ENCODE measurements at regions not wholly inside any gene's neighbourhood (a gene's known extent, or its start where the extent isn't known, plus 50 kb on each side); places are given as distances from the start of the nearest gene placed in this dataset.

DNA sequence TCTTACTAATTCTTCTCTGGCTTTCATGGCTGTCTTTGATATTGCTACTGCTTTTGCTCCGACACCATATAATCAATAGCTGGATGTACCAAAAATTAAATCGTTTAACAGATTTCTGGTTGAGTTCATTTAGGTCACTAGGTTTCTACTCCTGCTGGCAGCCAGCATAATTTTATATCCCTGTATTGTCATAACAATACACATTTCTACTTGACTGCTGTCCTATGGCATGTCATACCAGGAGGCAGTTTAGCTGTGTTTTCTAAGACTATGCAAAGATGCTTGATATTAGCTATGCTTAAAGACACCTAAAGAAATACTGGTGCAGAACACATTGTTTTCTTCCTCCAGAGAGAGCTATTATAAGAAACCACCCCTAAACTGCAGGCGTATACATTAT lies 337.2 kb upstream of the CDH6 start:
- H3K36me3 ChIP-seq (ENCODE audit: control insufficient read depth in 3 of 3, insufficient read depth in 2 of 3, low read depth in 1 of 3, low read length in 3 of 3): no peaks in the 10 kb centered on the region
- no peak for DNase-seq
- H3K27me3 ChIP-seq (ENCODE audit: control insufficient read depth in 3 of 3, insufficient read depth in 3 of 3, low read length in 3 of 3): no peaks in the 10 kb centered on the region
- FAIRE-seq: no peak
- no peaks in the 10 kb centered on the region for H3K9me3 ChIP-seq (ENCODE audit: control insufficient read depth in 2 of 2, insufficient read depth in 1 of 2, low read depth in 1 of 2, low read length in 1 of 2)
- no peaks in the 10 kb centered on the region for H3K4me1 ChIP-seq (ENCODE audit: control insufficient read depth in 3 of 3, insufficient read depth in 2 of 3, low read depth in 1 of 3, low read length in 2 of 3)
- H3K4me3 ChIP-seq (ENCODE audit: low read depth in 1 of 3, low read length in 3 of 3): no peak overlapping the region
- 81 to 95% (median 91%) methylated on average over 3 of the region's 3 CpGs for WGBS, 3 donors
- H3K27ac ChIP-seq (ENCODE audit: low read depth in 1 of 3, low read length in 2 of 3): no peak overlapping the region

DNA sequence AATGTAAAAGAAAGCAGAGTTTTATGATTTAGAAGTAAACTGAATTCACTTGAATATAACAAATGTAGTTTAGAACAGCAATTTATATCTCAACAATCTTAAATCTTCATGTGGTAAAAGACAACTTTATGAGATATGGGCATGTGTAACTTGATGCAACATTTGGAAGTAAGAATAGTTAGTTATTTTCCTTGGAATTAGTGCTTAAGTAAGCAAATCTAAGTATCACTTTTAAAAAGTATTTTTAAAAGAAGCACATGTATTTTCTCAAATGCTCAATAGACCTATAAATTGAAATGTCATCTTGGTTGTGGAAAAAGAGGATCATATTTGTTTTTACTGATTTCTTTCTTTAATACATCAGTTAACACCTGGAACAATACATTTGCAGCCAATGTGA lies 340.3 kb upstream of the CDH6 start:
- Histone ChIP-seq H3K27ac (ENCODE audit: low read depth in 1 of 3, low read length in 2 of 3) (no peak overlapping the region), H3K4me3 (ENCODE audit: low read depth in 1 of 3, low read length in 3 of 3) (no peak overlapping the region), H3K9me3 (ENCODE audit: control insufficient read depth in 2 of 2, insufficient read depth in 1 of 2, low read depth in 1 of 2, low read length in 1 of 2) (no peaks in the 10 kb centered on the region), H3K27me3 (ENCODE audit: control insufficient read depth in 3 of 3, insufficient read depth in 3 of 3, low read length in 3 of 3) (no peaks in the 10 kb centered on the region), H3K4me1 (ENCODE audit: control insufficient read depth in 3 of 3, insufficient read depth in 2 of 3, low read depth in 1 of 3, low read length in 2 of 3) (peaks cover 0 to 3% (median 3%) of the 10 kb centered on the region in 3 donors), H3K36me3 (ENCODE audit: control insufficient read depth in 3 of 3, insufficient read depth in 2 of 3, low read depth in 1 of 3, low read length in 3 of 3) (no peaks in the 10 kb centered on the region)
- FAIRE-seq (no peak), DNase-seq (no peak)

DNA sequence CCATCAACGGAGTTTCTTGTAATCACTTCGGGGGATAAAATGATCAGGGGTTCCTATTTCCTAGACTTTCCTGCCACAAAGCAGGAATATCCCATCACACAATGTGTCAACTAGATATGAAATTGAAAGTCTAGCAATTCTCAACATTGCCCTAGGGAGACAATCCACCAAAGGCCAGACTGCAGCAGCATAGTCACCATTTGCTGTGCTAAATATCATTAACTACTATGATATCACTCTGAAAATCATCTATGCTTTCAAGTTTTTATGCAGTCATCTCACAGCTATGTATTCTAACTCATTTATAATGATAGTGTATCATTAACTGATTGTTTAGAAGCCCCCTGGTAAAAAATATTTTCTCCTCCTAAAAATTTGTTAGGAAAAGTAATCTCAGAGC lies 342.6 kb upstream of the CDH6 start:
- 92 to 94% (median 93%) methylated on average over 2 of the region's 2 CpGs for WGBS, 3 donors
- Histone ChIP-seq H3K9me3 (ENCODE audit: control insufficient read depth in 2 of 2, insufficient read depth in 1 of 2, low read depth in 1 of 2, low read length in 1 of 2) (no peaks in the 10 kb centered on the region), H3K27me3 (ENCODE audit: control insufficient read depth in 3 of 3, insufficient read depth in 3 of 3, low read length in 3 of 3) (no peaks in the 10 kb centered on the region), H3K36me3 (ENCODE audit: control insufficient read depth in 3 of 3, insufficient read depth in 2 of 3, low read depth in 1 of 3, low read length in 3 of 3) (no peaks in the 10 kb centered on the region), H3K27ac (ENCODE audit: low read depth in 1 of 3, low read length in 2 of 3) (no peak overlapping the region), H3K4me1 (ENCODE audit: control insufficient read depth in 3 of 3, insufficient read depth in 2 of 3, low read depth in 1 of 3, low read length in 2 of 3) (peaks cover 0 to 3% (median 3%) of the 10 kb centered on the region in 3 donors), H3K4me3 (ENCODE audit: low read depth in 1 of 3, low read length in 3 of 3) (no peak overlapping the region)
- FAIRE-seq (no peak), DNase-seq (peak; percentile 1 to 13)

DNA sequence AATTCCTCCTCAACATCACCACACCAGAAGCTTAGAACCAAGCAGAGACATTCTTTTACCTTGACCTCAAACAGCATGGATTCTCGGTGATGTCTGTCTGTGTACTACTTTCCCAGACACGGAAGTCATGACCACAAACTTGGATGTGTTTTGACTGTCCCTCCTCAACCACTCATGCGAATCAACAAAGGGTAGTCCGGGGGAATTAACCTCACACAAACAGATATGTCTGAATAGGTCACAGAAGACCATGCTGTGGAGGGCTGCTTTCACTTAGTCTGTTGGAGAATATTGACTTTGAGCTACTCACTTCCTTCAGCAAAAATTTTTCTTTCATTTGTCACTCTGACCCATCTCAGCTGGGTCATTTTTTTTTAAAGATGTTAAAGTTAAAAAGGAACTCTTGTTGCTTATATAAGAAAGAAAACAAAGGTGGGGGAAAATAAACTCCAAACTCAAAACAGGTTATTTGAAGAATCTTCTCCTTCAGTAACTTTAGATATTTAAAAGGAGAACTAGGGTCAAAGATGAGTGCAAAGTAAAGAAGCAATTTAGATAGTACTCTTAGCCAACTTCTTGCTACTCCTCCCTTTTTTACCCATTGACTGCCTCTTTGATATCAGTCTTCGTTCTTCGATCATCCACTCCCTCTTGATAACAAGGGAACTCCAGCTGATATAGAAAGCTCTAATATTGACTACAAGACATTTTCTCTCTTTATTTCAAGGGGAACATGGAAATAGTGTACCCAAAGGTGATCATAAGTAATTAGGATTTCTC lies 343.4 kb upstream of the CDH6 start:
- Histone ChIP-seq H3K9me3 (ENCODE audit: control insufficient read depth in 2 of 2, insufficient read depth in 1 of 2, low read depth in 1 of 2, low read length in 1 of 2) (no peaks in the 10 kb centered on the region), H3K27me3 (ENCODE audit: control insufficient read depth in 3 of 3, insufficient read depth in 3 of 3, low read length in 3 of 3) (no peaks in the 10 kb centered on the region), H3K36me3 (ENCODE audit: control insufficient read depth in 3 of 3, insufficient read depth in 2 of 3, low read depth in 1 of 3, low read length in 3 of 3) (no peaks in the 10 kb centered on the region), H3K27ac (ENCODE audit: low read depth in 1 of 3, low read length in 2 of 3) (no peak overlapping the region), H3K4me1 (ENCODE audit: control insufficient read depth in 3 of 3, insufficient read depth in 2 of 3, low read depth in 1 of 3, low read length in 2 of 3) (peaks cover 0 to 3% (median 3%) of the 10 kb centered on the region in 3 donors), H3K4me3 (ENCODE audit: low read depth in 1 of 3, low read length in 3 of 3) (no peak overlapping the region)
- 44 to 58% (median 55%) methylated on average over 6 of the region's 6 CpGs for WGBS, 3 donors
- FAIRE-seq (no peak), DNase-seq (peak; percentile 35 to 64)

DNA sequence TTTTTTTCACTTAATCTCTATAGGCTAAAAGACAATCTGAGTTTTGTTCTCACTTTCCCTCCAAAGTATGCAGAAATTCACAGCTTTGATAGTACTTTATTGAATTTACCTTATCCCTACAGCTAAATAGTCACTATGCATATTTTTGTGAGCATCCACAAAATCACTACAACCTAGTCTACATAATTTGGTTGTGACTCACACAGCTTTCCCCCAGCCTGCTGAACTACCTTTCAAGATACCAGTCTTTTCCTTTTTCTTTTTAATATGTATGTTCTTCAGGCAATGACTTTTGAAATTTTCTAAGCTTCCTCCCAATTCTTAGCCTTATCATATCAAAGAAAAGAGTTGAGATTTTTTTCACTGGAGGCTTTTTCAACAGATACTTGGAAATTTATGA lies 347.3 kb upstream of the CDH6 start:
- H3K9me3 ChIP-seq (ENCODE audit: control insufficient read depth in 2 of 2, insufficient read depth in 1 of 2, low read depth in 1 of 2, low read length in 1 of 2): no peaks in the 10 kb centered on the region
- H3K4me1 ChIP-seq (ENCODE audit: control insufficient read depth in 3 of 3, insufficient read depth in 2 of 3, low read depth in 1 of 3, low read length in 2 of 3): peaks cover 0 to 3% (median 3%) of the 10 kb centered on the region in 3 donors
- no peaks in the 10 kb centered on the region for H3K36me3 ChIP-seq (ENCODE audit: control insufficient read depth in 3 of 3, insufficient read depth in 2 of 3, low read depth in 1 of 3, low read length in 3 of 3)
- H3K4me3 ChIP-seq (ENCODE audit: low read depth in 1 of 3, low read length in 3 of 3): no peak overlapping the region
- DNase-seq: no peak
- FAIRE-seq: no peak
- H3K27me3 ChIP-seq (ENCODE audit: control insufficient read depth in 3 of 3, insufficient read depth in 3 of 3, low read length in 3 of 3): no peaks in the 10 kb centered on the region
- no peak overlapping the region for H3K27ac ChIP-seq (ENCODE audit: low read depth in 1 of 3, low read length in 2 of 3)

DNA sequence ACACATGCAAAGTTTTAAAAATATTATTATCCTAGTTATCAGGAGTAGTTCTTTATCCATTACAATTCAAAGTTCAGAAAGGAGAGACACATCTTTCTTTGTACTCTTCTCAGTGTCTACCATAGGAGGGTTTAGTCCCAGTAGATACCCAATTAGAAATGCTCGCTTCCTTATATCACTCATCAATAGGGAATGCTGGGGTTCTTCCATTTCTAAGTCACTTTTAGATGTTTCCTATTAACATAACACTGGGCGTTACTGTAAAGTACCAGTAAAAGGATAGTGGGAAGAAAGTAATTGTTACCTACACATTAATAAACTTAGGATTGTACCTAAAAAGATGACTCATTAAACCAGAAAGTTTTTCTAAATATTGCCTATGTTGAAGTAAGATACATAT lies 348.3 kb upstream of the CDH6 start:
- DNase-seq: no peak
- Histone ChIP-seq H3K4me3 (ENCODE audit: low read depth in 1 of 3, low read length in 3 of 3) (no peak overlapping the region), H3K4me1 (ENCODE audit: control insufficient read depth in 3 of 3, insufficient read depth in 2 of 3, low read depth in 1 of 3, low read length in 2 of 3) (no peaks in the 10 kb centered on the region), H3K27ac (ENCODE audit: low read depth in 1 of 3, low read length in 2 of 3) (no peak overlapping the region), H3K36me3 (ENCODE audit: control insufficient read depth in 3 of 3, insufficient read depth in 2 of 3, low read depth in 1 of 3, low read length in 3 of 3) (no peaks in the 10 kb centered on the region), H3K27me3 (ENCODE audit: control insufficient read depth in 3 of 3, insufficient read depth in 3 of 3, low read length in 3 of 3) (no peaks in the 10 kb centered on the region), H3K9me3 (ENCODE audit: control insufficient read depth in 2 of 2, insufficient read depth in 1 of 2, low read depth in 1 of 2, low read length in 1 of 2) (no peaks in the 10 kb centered on the region)
- no peak for FAIRE-seq
- WGBS, 3 donors: 46 to 47% (median 47%) methylated on average over 2 of the region's 2 CpGs

DNA sequence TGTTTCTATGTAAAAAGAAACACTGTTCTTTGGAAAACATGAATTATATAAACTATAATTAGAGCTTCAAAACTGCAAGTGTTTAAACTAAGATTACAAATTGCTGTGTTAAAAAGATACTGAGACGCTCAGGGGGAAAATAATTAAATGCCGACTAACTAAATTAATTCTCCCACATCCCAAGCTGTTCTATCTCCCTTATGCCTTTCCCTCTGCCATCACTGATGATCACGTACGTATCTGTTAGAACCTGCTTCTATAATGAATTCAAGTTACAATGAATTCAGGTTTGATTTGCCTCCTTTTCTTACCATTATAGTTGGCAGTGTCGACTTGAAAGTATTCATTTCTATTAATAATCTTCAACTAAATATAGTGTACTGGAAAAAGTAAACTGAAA lies 349.9 kb upstream of the CDH6 start:
- H3K4me1 ChIP-seq (ENCODE audit: control insufficient read depth in 3 of 3, insufficient read depth in 2 of 3, low read depth in 1 of 3, low read length in 2 of 3): no peaks in the 10 kb centered on the region
- FAIRE-seq (no peak), DNase-seq (no peak)
- no peaks in the 10 kb centered on the region for H3K9me3 ChIP-seq (ENCODE audit: control insufficient read depth in 2 of 2, insufficient read depth in 1 of 2, low read depth in 1 of 2, low read length in 1 of 2)
- no peaks in the 10 kb centered on the region for H3K27me3 ChIP-seq (ENCODE audit: control insufficient read depth in 3 of 3, insufficient read depth in 3 of 3, low read length in 3 of 3)
- H3K4me3 ChIP-seq (ENCODE audit: low read depth in 1 of 3, low read length in 3 of 3): no peak overlapping the region
- H3K36me3 ChIP-seq (ENCODE audit: control insufficient read depth in 3 of 3, insufficient read depth in 2 of 3, low read depth in 1 of 3, low read length in 3 of 3): no peaks in the 10 kb centered on the region
- 76 to 88% (median 88%) methylated on average over 5 of the region's 5 CpGs for WGBS, 3 donors
- no peak overlapping the region for H3K27ac ChIP-seq (ENCODE audit: low read depth in 1 of 3, low read length in 2 of 3)

DNA sequence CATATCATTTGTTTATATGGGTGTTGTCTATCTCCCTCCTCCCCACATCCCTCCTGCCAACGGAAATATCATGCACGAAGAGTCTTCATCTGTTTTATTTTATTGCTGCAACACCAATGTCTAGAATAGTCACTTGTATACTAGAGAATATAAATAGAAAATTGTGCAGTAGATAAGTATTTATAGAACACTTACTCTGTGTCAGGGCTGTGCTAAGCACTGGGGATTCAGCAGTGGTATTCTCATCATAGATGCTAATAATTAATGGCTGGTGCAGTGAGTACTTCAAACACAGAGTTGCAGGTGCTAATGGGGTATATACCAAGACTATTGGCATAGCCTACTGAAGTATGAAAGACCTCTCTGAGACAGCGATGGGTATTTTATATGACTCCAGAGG lies 353.5 kb upstream of the CDH6 start:
- WGBS, 3 donors: 62 to 73% (median 67%) methylated on average over 3 of the region's 3 CpGs
- no peak for FAIRE-seq
- H3K27ac ChIP-seq (ENCODE audit: low read depth in 1 of 3, low read length in 2 of 3): no peak overlapping the region
- H3K4me1 ChIP-seq (ENCODE audit: control insufficient read depth in 3 of 3, insufficient read depth in 2 of 3, low read depth in 1 of 3, low read length in 2 of 3): no peaks in the 10 kb centered on the region
- no peaks in the 10 kb centered on the region for H3K27me3 ChIP-seq (ENCODE audit: control insufficient read depth in 3 of 3, insufficient read depth in 3 of 3, low read length in 3 of 3)
- no peaks in the 10 kb centered on the region for H3K9me3 ChIP-seq (ENCODE audit: control insufficient read depth in 2 of 2, insufficient read depth in 1 of 2, low read depth in 1 of 2, low read length in 1 of 2)
- no peak overlapping the region for H3K4me3 ChIP-seq (ENCODE audit: low read depth in 1 of 3, low read length in 3 of 3)
- no peaks in the 10 kb centered on the region for H3K36me3 ChIP-seq (ENCODE audit: control insufficient read depth in 3 of 3, insufficient read depth in 2 of 3, low read depth in 1 of 3, low read length in 3 of 3)
- DNase-seq: no peak

DNA sequence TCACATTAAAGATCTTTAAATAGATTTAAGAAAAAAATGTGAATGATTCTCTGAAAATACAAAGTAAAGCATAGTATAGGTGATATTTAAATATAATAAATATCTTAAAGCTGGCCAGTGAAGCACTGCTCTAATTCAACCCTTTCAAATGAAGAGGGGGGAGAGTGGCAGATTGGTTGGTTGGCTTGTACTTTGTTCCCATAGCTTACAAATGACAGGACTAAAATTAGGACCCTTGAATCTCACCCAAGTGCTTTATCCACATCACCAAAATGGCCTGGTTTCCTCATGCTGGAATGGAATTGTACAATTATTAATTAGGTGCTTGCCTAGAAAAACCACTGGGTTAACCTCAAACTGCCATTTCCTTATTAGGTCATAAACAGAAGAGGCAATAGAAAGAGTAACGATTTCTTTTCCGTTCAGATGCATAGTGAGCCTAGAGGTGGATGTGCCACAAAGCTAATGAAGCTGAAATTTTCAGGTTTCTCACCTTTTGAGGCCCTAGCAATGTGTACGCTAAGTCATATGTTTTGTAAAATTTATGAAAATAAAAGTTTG lies 354.5 kb upstream of the CDH6 start:
- H3K4me1 ChIP-seq (ENCODE audit: control insufficient read depth in 3 of 3, insufficient read depth in 2 of 3, low read depth in 1 of 3, low read length in 2 of 3): no peaks in the 10 kb centered on the region
- no peak for FAIRE-seq
- 65 to 68% (median 67%) methylated on average over 3 of the region's 3 CpGs for WGBS, 3 donors

More for the DNA sequence above, 354.5 kb upstream of the CDH6 start:
- Histone ChIP-seq H3K36me3 (ENCODE audit: control insufficient read depth in 3 of 3, insufficient read depth in 2 of 3, low read depth in 1 of 3, low read length in 3 of 3) (no peaks in the 10 kb centered on the region), H3K9me3 (ENCODE audit: control insufficient read depth in 2 of 2, insufficient read depth in 1 of 2, low read depth in 1 of 2, low read length in 1 of 2) (no peaks in the 10 kb centered on the region), H3K4me3 (ENCODE audit: low read depth in 1 of 3, low read length in 3 of 3) (no peak overlapping the region), H3K27ac (ENCODE audit: low read depth in 1 of 3, low read length in 2 of 3) (no peak overlapping the region), H3K27me3 (ENCODE audit: control insufficient read depth in 3 of 3, insufficient read depth in 3 of 3, low read length in 3 of 3) (no peaks in the 10 kb centered on the region)
- no peak for DNase-seq

All from small intestine (tissue), 7 donors.